ENCODE measurements at regions not wholly inside any gene's neighbourhood (a gene's known extent, or its start where the extent isn't known, plus 50 kb on each side); places are given as distances from the start of the nearest gene placed in this dataset.

DNA sequence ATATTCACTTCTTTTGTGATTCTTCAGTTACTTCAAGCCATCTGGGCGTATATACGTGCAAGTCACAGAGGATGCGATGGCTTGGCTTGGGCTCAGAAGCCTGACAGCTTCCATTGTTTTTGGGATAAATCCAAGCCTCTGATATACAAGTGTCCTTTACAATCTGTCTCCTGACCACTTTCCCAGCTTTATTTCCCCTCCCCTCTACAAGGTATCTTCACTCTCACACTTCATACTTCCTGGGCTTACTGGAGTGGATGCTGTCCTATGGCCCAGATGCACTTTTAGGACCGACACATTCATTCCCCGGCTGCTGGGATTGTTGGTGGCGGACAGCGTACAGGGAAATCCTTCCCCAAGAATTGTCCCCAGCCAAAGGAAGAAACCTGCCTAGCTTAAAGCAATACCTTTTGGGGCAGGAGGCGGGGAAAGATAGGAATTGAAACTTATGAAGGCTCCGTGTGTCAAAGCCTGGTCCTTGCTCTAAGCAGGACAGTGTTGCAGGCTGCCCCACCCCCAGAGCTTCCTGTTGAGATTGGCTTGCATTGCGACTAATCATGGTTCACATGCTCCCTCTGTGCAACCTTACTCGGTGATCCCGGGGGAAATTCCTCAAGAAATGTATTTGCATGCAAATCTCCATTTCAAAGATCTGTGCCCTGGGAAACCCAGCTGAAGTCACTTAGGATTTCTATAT lies 802.9 kb upstream of the ID2 start:
- FAIRE-seq = no peak
- no peak for DNase-seq (ENCODE audit: insufficient read length, low spot score)
- TF ChIP-seq TAF1 (IDR thresholded peaks at IDR 0.05; ENCODE audit: low read depth, low read length) (no peak), POLR2AphosphoS5 (IDR thresholded peaks at IDR 0.05; ENCODE audit: low read depth, low read length) (no peak), POLR2A (IDR thresholded peaks at IDR 0.05; ENCODE audit: low read depth, low read length) (no peak), POU2F2 (IDR thresholded peaks at IDR 0.05; ENCODE audit: low read depth, low read length) (no peak), PAX5 (IDR thresholded peaks at IDR 0.05; ENCODE audit: insufficient read depth, low read length, severe bottlenecking) (no peak), SPI1 (IDR thresholded peaks at IDR 0.05; ENCODE audit: low read depth, low read length) (no peak)

DNA sequence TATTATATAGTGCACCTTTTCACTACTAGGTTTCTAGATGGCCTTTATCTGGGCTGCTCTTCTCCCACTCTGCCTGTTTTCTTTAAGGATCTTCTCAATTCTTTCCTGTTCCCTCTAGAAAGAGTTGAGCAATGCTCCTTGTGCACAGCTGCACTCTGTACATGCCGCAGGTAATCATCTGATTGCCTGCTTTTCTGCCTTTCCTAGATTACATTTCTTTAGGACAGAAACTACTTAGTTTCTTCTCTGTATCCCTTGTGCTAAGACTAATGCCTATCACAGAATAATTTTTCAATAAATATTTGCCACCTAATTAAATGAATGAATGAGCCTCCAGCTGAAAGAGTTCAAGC lies 802.4 kb upstream of the ID2 start:
- FAIRE-seq = no peak
- DNase-seq (ENCODE audit: insufficient read length, low spot score) = no peak
- TF ChIP-seq SPI1 (IDR thresholded peaks at IDR 0.05; ENCODE audit: low read depth, low read length) (no peak), POLR2AphosphoS5 (IDR thresholded peaks at IDR 0.05; ENCODE audit: low read depth, low read length) (no peak), POU2F2 (IDR thresholded peaks at IDR 0.05; ENCODE audit: low read depth, low read length) (no peak), PAX5 (IDR thresholded peaks at IDR 0.05; ENCODE audit: insufficient read depth, low read length, severe bottlenecking) (no peak), TAF1 (IDR thresholded peaks at IDR 0.05; ENCODE audit: low read depth, low read length) (no peak), POLR2A (IDR thresholded peaks at IDR 0.05; ENCODE audit: low read depth, low read length) (no peak)

DNA sequence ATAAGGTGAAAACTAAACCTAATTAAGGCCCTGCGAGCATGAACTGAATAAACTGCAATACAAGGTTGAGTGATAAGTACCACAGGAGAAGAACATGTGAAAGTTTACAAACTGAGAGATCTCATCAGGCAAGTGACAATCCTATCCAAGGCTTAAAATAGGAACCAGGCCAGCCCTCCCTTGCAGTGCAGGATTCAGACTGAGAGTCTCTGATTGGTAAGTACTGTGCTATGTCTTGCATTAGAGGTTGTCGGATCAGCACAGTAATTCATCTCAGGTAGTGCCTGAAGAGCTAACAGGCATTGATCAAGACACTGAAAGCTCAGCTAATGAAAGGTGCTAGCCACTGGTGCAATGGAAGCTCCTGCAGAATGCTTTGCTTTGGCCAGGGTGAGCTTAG lies 801.7 kb upstream of the ID2 start:
- FAIRE-seq (no peak), DNase-seq (ENCODE audit: insufficient read length, low spot score) (no peak)
- TF ChIP-seq POLR2AphosphoS5 (IDR thresholded peaks at IDR 0.05; ENCODE audit: low read depth, low read length) (no peak), SPI1 (IDR thresholded peaks at IDR 0.05; ENCODE audit: low read depth, low read length) (no peak), POU2F2 (IDR thresholded peaks at IDR 0.05; ENCODE audit: low read depth, low read length) (no peak), PAX5 (IDR thresholded peaks at IDR 0.05; ENCODE audit: insufficient read depth, low read length, severe bottlenecking) (no peak), TAF1 (IDR thresholded peaks at IDR 0.05; ENCODE audit: low read depth, low read length) (no peak), POLR2A (IDR thresholded peaks at IDR 0.05; ENCODE audit: low read depth, low read length) (no peak)

DNA sequence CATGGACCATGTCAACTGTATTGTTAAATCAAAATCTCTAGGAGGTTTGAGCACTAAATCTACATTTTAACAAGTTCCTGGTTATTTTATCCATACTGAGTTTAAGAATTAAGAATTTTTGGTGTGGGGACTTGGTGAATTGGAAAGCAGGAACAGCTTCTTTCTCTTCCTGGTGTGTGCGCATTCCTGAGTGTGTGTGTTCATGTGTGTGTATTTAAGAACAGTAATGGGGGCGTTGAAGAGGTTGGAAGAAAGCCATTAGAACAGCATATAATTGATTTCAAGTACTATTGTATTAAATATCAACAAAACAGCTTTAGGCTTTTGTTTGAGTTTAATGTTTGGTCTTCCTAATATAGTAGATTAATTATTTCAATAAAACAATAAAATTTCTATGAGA lies 801.3 kb upstream of the ID2 start:
- DNase-seq (ENCODE audit: insufficient read length, low spot score) = no peak
- no peak for TF ChIP-seq TAF1 (IDR thresholded peaks at IDR 0.05; ENCODE audit: low read depth, low read length)
- FAIRE-seq = no peak

DNA sequence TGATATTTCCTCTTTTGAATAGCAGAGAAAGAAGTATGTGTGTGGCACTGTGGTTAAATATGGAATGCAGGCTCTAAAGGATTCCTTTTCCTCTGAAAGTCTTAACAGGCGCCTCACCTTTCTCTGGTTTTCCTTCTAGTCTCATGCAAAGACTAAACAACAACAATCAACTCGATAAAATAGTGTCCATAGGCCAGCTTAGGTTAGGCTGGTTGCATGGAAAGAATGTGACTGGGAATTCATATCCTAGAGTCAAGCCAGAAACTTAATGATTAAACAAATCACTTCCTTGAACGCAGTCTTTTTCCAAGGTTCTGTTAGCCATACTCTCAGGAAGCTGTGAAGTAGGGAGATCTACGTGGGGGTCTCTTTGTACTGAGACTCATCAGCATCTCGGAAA lies 800.8 kb upstream of the ID2 start:
- DNase-seq (ENCODE audit: insufficient read length, low spot score) = no peak
- FAIRE-seq = no peak
- TF ChIP-seq TAF1 (IDR thresholded peaks at IDR 0.05; ENCODE audit: low read depth, low read length) = no peak
- TF ChIP-seq POLR2AphosphoS5 (IDR thresholded peaks at IDR 0.05; ENCODE audit: low read depth, low read length) = no peak
- TF ChIP-seq PAX5 (IDR thresholded peaks at IDR 0.05; ENCODE audit: insufficient read depth, low read length, severe bottlenecking) = no peak
- TF ChIP-seq SPI1 (IDR thresholded peaks at IDR 0.05; ENCODE audit: low read depth, low read length) = no peak
- no peak for TF ChIP-seq POLR2A (IDR thresholded peaks at IDR 0.05; ENCODE audit: low read depth, low read length)
- no peak for TF ChIP-seq POU2F2 (IDR thresholded peaks at IDR 0.05; ENCODE audit: low read depth, low read length)

DNA sequence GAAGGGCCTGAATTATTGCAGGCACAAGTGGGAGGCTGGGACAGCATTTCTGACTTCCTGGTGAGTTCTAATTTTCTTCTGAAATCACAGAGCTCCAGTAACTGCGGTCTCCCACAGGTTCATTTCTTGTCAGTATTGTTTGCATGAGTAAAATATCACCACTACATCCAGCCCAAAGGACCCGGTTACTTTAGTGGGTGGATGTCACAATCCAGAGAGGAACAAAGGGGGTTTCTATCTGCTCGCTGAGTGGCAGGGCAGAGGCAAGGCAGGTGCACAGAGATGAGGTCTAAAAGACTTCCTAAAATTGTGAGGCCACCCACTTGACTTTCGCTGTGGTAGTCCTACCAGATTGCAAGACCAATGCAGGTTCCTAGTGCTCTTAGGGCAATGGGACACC lies 800.4 kb upstream of the ID2 start:
- DNase-seq (ENCODE audit: insufficient read length, low spot score) = no peak
- FAIRE-seq = no peak
- TF ChIP-seq TAF1 (IDR thresholded peaks at IDR 0.05; ENCODE audit: low read depth, low read length) = no peak
- TF ChIP-seq SPI1 (IDR thresholded peaks at IDR 0.05; ENCODE audit: low read depth, low read length) = no peak
- TF ChIP-seq POU2F2 (IDR thresholded peaks at IDR 0.05; ENCODE audit: low read depth, low read length) = no peak
- no peak for TF ChIP-seq POLR2AphosphoS5 (IDR thresholded peaks at IDR 0.05; ENCODE audit: low read depth, low read length)
- no peak for TF ChIP-seq POLR2A (IDR thresholded peaks at IDR 0.05; ENCODE audit: low read depth, low read length)
- no peak for TF ChIP-seq PAX5 (IDR thresholded peaks at IDR 0.05; ENCODE audit: insufficient read depth, low read length, severe bottlenecking)

DNA sequence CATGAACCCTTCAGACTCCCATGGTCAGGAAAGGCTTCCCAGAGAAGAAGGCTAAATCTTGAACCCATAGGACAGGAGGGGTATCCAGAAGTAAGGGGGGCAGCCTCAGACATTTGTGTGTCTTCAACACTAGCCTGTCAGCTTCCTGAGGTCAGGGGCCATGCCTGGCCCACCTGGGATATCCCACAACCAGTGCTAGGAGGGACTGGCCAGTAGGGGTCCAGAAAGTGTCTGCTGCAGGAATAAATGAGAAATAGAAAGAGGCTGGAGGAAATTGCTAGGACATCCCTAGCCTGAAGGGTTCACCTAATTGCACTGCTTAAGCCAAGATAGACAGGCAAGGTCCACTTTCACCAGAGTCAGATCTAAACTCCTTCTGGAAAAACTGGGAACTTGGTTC lies 799.6 kb upstream of the ID2 start:
- TF ChIP-seq POLR2A (IDR thresholded peaks at IDR 0.05; ENCODE audit: low read depth, low read length) (no peak), SPI1 (IDR thresholded peaks at IDR 0.05; ENCODE audit: low read depth, low read length) (no peak), TAF1 (IDR thresholded peaks at IDR 0.05; ENCODE audit: low read depth, low read length) (no peak), PAX5 (IDR thresholded peaks at IDR 0.05; ENCODE audit: insufficient read depth, low read length, severe bottlenecking) (no peak)
- FAIRE-seq (no peak), DNase-seq (ENCODE audit: insufficient read length, low spot score) (no peak)

DNA sequence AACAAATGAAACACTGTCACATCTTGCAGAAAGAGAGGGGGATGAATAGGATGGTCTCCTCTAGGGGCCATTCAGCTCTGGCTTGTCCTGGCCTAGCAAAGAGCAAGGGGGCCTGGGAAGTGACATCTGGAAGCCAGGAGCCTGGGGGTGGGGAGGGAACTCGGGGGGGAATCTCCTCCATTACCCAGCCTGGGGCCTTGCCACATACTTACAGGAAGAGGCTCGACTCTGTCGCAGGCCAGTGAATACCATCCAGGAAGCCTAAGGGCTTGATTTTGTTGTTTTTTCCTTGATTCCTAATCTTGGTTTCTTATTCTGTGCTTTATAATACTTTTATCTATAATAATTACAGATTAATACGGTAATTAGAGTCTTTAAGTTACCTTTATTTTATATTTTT lies 797.5 kb upstream of the ID2 start:
- FAIRE-seq = no peak
- DNase-seq (ENCODE audit: insufficient read length, low spot score) = no peak
- TF ChIP-seq TAF1 (IDR thresholded peaks at IDR 0.05; ENCODE audit: low read depth, low read length) (no peak), POLR2A (IDR thresholded peaks at IDR 0.05; ENCODE audit: low read depth, low read length) (no peak), SPI1 (IDR thresholded peaks at IDR 0.05; ENCODE audit: low read depth, low read length) (no peak), PAX5 (IDR thresholded peaks at IDR 0.05; ENCODE audit: insufficient read depth, low read length, severe bottlenecking) (no peak), POU2F2 (IDR thresholded peaks at IDR 0.05; ENCODE audit: low read depth, low read length) (no peak), POLR2AphosphoS5 (IDR thresholded peaks at IDR 0.05; ENCODE audit: low read depth, low read length) (no peak)

DNA sequence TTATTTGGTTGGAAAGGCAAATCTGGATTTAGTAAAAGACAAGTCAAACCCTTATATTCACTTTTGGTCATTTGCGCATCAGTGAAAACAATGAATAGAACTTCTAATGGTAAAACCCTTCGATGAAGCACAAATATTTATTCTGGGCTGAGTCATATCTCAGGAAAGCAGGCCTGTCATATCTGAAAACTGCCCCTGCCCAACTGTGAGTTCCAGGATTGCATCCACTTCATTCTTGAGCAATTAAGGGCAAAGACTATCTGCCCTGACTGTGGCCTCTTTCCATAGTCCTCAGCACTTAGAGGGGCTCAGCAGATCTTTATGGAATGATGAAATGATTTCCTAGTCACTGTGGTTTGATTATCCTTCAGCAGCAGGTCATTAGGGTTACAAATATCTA lies 795.2 kb upstream of the ID2 start:
- TF ChIP-seq POLR2AphosphoS5 (IDR thresholded peaks at IDR 0.05; ENCODE audit: low read depth, low read length) (no peak), PAX5 (IDR thresholded peaks at IDR 0.05; ENCODE audit: insufficient read depth, low read length, severe bottlenecking) (no peak), POU2F2 (IDR thresholded peaks at IDR 0.05; ENCODE audit: low read depth, low read length) (no peak), SPI1 (IDR thresholded peaks at IDR 0.05; ENCODE audit: low read depth, low read length) (no peak), POLR2A (IDR thresholded peaks at IDR 0.05; ENCODE audit: low read depth, low read length) (no peak)
- DNase-seq (ENCODE audit: insufficient read length, low spot score) (no peak), FAIRE-seq (no peak)

DNA sequence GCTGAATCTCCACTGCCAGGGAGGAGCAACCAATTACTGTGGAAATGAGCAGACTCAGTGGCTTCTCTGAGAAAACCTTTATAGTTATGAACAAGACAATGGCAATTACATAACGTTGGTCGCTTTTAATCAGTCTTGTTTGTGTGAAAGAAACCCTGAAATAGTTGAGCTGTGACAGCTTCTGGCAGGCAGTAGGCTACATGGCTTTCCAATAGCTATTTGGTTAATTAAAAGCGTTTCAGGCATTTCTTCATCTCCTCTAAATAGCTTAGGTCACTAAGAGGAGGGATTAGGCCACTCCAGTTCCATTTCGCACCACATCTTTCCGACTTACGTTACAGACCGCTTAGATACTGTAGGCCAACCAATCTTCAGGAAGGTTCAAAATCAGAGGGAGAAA lies 794.4 kb upstream of the ID2 start:
- TF ChIP-seq SPI1 (IDR thresholded peaks at IDR 0.05; ENCODE audit: low read depth, low read length) (no peak), POLR2AphosphoS5 (IDR thresholded peaks at IDR 0.05; ENCODE audit: low read depth, low read length) (no peak), POU2F2 (IDR thresholded peaks at IDR 0.05; ENCODE audit: low read depth, low read length) (no peak), PAX5 (IDR thresholded peaks at IDR 0.05; ENCODE audit: insufficient read depth, low read length, severe bottlenecking) (no peak), TAF1 (IDR thresholded peaks at IDR 0.05; ENCODE audit: low read depth, low read length) (no peak)
- FAIRE-seq (no peak), DNase-seq (ENCODE audit: insufficient read length, low spot score) (no peak)

All from GM12891 (cell line).